H1 (cell line): ENCODE measurements at regions not wholly inside any gene's neighbourhood (a gene's known extent, or its start where the extent isn't known, plus 50 kb on each side); places are given as distances from the start of the nearest gene placed in this dataset.

ENCODE experiments used
- CTCF ChIA-PET: fragments of 300-600 bp; sonication (Branson Sonifier 250); formaldehyde crosslinking; loops from one replicate; lab custom pipeline; 2021; ENCODE audit not compliant: partially characterized antibody; lab: Charles Lee
- POLR2A ChIA-PET: fragments of 300-600 bp; sonication (Branson Sonifier 250); formaldehyde crosslinking; loops from one replicate; lab custom pipeline; 2021; ENCODE audit warnings: inconsistent platforms; ENCODE audit not compliant: partially characterized antibody; lab: Charles Lee
- DNase-seq, 2 experiments: peaks; one replicate each; pipeline versions ENCODE4 v3.0.0 to v3.0.0-alpha.2; 2010 to 2022; ENCODE audit warnings: low spot score in 2 of 2, low read depth in 1 of 2, mixed read lengths in 1 of 2
- FAIRE-seq: peaks from 2 replicates; lab custom pipeline; 2011; peaks lifted over from hg19 to GRCh38; lab: Jason Lieb, UNC
- H2AFZ ChIP-seq: 2 replicates; pipeline ENCODE4 v1.8.1; 2012; ENCODE audit warnings: low read length, inconsistent platforms
- H2AK5ac ChIP-seq: 2 replicates; pipeline ENCODE4 v1.6.1; 2013; ENCODE audit warnings: low read depth, low read length
- H2BK120ac ChIP-seq: replicated peaks from 2 replicates; pipeline ENCODE3; 2013; ENCODE audit warnings: low read depth, low read length, inconsistent platforms
- H2BK12ac ChIP-seq: 2 replicates; pipeline ENCODE4 v1.6.1; 2013; ENCODE audit warnings: low read depth, low read length
- H2BK15ac ChIP-seq: 2 replicates; pipeline ENCODE4 v1.6.1; 2013; ENCODE audit warnings: low read length
- H2BK20ac ChIP-seq: 2 replicates; pipeline ENCODE4 v1.6.1; 2013; ENCODE audit warnings: low read length
- H2BK5ac ChIP-seq: 2 replicates; pipeline ENCODE4 v1.6.1; 2013; ENCODE audit warnings: low read depth, low read length
- H3K14ac ChIP-seq: 2 replicates; pipeline ENCODE4 v1.6.1; 2013; ENCODE audit warnings: inconsistent platforms; ENCODE audit not compliant: insufficient read length
- H3K18ac ChIP-seq: 2 replicates; pipeline ENCODE4 v1.6.1; 2013; ENCODE audit warnings: low read length; ENCODE audit errors: extremely low read depth
- H3K23ac ChIP-seq: 2 replicates; pipeline ENCODE4 v1.6.1; 2013; ENCODE audit warnings: inconsistent platforms; ENCODE audit not compliant: insufficient read length
- H3K23me2 ChIP-seq: 2 replicates; pipeline ENCODE4 v1.6.1; 2013; ENCODE audit warnings: low read depth, low read length
- H3K27ac ChIP-seq: 2 replicates; pipeline ENCODE4 v1.6.1; 2011; ENCODE audit warnings: low read depth, low read length, inconsistent platforms
- H3K27me3 ChIP-seq, 4 experiments: replicated peaks in 1 of 4; 1 replicate in 1 of 4; 2 replicates in 3 of 4; pipeline versions ENCODE4 v1.6.1 to v1.8.1; 2011 to 2013; ENCODE audit warnings: low read length in 3 of 4, mild to moderate bottlenecking in 3 of 4, inconsistent platforms in 2 of 4, mixed read lengths in 2 of 4, moderate library complexity in 1 of 4; ENCODE audit not compliant: control insufficient read depth in 3 of 4, insufficient read depth in 3 of 4; ENCODE audit errors: extremely low read depth in 1 of 4
- H3K36me3 ChIP-seq, 4 experiments: 2 replicates each; pipeline versions ENCODE4 v1.6.1 to v1.8.1; 2011 to 2013; ENCODE audit warnings: mild to moderate bottlenecking in 4 of 4, low read length in 3 of 4, moderate library complexity in 2 of 4, control low read depth in 1 of 4, inconsistent platforms in 1 of 4; ENCODE audit not compliant: insufficient read depth in 4 of 4, control insufficient read depth in 2 of 4
- H3K4ac ChIP-seq: replicated peaks from 2 replicates; pipeline ENCODE3; 2013; ENCODE audit warnings: low read length, low read depth, mixed read lengths, inconsistent platforms; ENCODE audit not compliant: insufficient read length
- H3K4me1 ChIP-seq, 4 experiments: replicated peaks in 1 of 4; 1 replicate in 1 of 4; 2 replicates in 3 of 4; pipeline versions ENCODE4 v1.6.1 to v1.8.1; 2011 to 2013; ENCODE audit warnings: low read length in 3 of 4, inconsistent platforms in 2 of 4, mixed read lengths in 1 of 4; ENCODE audit not compliant: insufficient read depth in 4 of 4, control insufficient read depth in 3 of 4
- H3K4me2 ChIP-seq, 2 experiments: 2 replicates each; pipeline versions ENCODE4 v1.6.1 to v1.8.1; 2011 to 2013; ENCODE audit warnings: low read depth in 2 of 2, low read length in 2 of 2, control low read depth in 1 of 2, inconsistent platforms in 1 of 2, mild to moderate bottlenecking in 1 of 2; ENCODE audit not compliant: insufficient read depth in 1 of 2
- H3K4me3 ChIP-seq, 4 experiments: fragments of 200-600, 300-600 bp in 1 of 4; sonication (generic), shearing (Covaris generic), sonication (Bioruptor Twin) in 1 of 4; 2 replicates each; pipeline versions ENCODE4 v1.5.1 to v1.8.1; 2011 to 2016; ENCODE audit warnings: low read length in 4 of 4, low read depth in 3 of 4, control low read depth in 2 of 4, inconsistent platforms in 2 of 4, mild to moderate bottlenecking in 2 of 4, mixed read lengths in 1 of 4, moderate library complexity in 1 of 4; ENCODE audit not compliant: insufficient read depth in 2 of 4; ENCODE audit errors: extremely low read depth in 1 of 4
- H3K56ac ChIP-seq: replicated peaks from 2 replicates; pipeline ENCODE3; 2013; ENCODE audit warnings: low read depth, mild to moderate bottlenecking, mixed read lengths, low read length, inconsistent platforms; ENCODE audit not compliant: insufficient read length
- H3K79me1 ChIP-seq: 2 replicates; pipeline ENCODE4 v1.6.1; 2013; ENCODE audit warnings: low read depth, low read length, control low read depth
- H3K79me2 ChIP-seq, 2 experiments: 2 replicates each; pipeline versions ENCODE4 v1.6.1 to v1.8.1; 2012 to 2013; ENCODE audit warnings: low read length in 2 of 2, mild to moderate bottlenecking in 2 of 2, inconsistent platforms in 1 of 2; ENCODE audit not compliant: insufficient read depth in 2 of 2, control insufficient read depth in 1 of 2
- H3K9ac ChIP-seq, 4 experiments: replicated peaks in 1 of 4; 1 replicate in 1 of 4; 2 replicates in 3 of 4; pipeline versions ENCODE4 v1.6.1 to v1.8.1; 2011 to 2013; ENCODE audit warnings: low read depth in 3 of 4, low read length in 3 of 4, control low read depth in 2 of 4, mild to moderate bottlenecking in 2 of 4, moderate library complexity in 2 of 4, inconsistent platforms in 1 of 4; ENCODE audit errors: extremely low read depth in 1 of 4
- H3K9me3 ChIP-seq, 2 experiments: 2 replicates each; pipeline versions ENCODE4 v1.6.1 to v1.8.1; 2012 to 2013; ENCODE audit warnings: mild to moderate bottlenecking in 2 of 2, moderate library complexity in 2 of 2, control low read depth in 1 of 2, inconsistent platforms in 1 of 2, low read depth in 1 of 2, low read length in 1 of 2, mixed read lengths in 1 of 2; ENCODE audit not compliant: insufficient read depth in 2 of 2
- H4K20me1 ChIP-seq, 2 experiments: replicated peaks in 1 of 2; 2 replicates each; pipeline versions ENCODE3 to v1.8.1; 2011 to 2013; ENCODE audit warnings: inconsistent platforms in 2 of 2, low read length in 2 of 2, mild to moderate bottlenecking in 1 of 2; ENCODE audit not compliant: insufficient read depth in 2 of 2, control insufficient read depth in 1 of 2
- H4K5ac ChIP-seq: 2 replicates; pipeline ENCODE4 v1.6.1; 2013; ENCODE audit warnings: low read length, low read depth, mixed read lengths, inconsistent platforms; ENCODE audit not compliant: insufficient read length
- H4K8ac ChIP-seq: 2 replicates; pipeline ENCODE4 v1.8.0; 2013; ENCODE audit warnings: mild to moderate bottlenecking, moderate library complexity, low read length, inconsistent platforms; ENCODE audit not compliant: insufficient read depth; ENCODE audit errors: extremely low read depth
- H4K91ac ChIP-seq: replicated peaks from 2 replicates; pipeline ENCODE3; 2013; ENCODE audit warnings: low read length, mixed read lengths, inconsistent platforms; ENCODE audit not compliant: insufficient read length
- CHD1 ChIP-seq: IDR thresholded peaks from 2 replicates; pipeline ENCODE4 v1.6.1; 2012; ENCODE audit warnings: low read depth, low read length, improper control_type of control experiment
- WGBS, 2 experiments: shearing (Covaris generic) in 1 of 2; methylation state at CpG; one replicate each; pipeline versions ENCODE4 v1.1.6 to v1.1.7; 2013 to 2015; ENCODE audit warnings: low lambda C conversion rate in 2 of 2, mixed read lengths in 2 of 2, inconsistent platforms in 1 of 2, low coverage in 1 of 2, missing lambda C conversion rate in 1 of 2; ENCODE audit not compliant: insufficient replicate concordance in 2 of 2, insufficient coverage in 1 of 2, insufficient read length in 1 of 2; ENCODE audit errors: extremely low coverage in 1 of 2, missing lambda C conversion rate in 1 of 2; 5-methylcytosine and 5-hydroxymethylcytosine counted together
- TF ChIP-seq, protein P1 (sequence below): IDR thresholded peaks from 2 replicates; pipeline ENCODE4 v1.6.1; 2012; ENCODE audit warnings: inconsistent platforms

DNA sequence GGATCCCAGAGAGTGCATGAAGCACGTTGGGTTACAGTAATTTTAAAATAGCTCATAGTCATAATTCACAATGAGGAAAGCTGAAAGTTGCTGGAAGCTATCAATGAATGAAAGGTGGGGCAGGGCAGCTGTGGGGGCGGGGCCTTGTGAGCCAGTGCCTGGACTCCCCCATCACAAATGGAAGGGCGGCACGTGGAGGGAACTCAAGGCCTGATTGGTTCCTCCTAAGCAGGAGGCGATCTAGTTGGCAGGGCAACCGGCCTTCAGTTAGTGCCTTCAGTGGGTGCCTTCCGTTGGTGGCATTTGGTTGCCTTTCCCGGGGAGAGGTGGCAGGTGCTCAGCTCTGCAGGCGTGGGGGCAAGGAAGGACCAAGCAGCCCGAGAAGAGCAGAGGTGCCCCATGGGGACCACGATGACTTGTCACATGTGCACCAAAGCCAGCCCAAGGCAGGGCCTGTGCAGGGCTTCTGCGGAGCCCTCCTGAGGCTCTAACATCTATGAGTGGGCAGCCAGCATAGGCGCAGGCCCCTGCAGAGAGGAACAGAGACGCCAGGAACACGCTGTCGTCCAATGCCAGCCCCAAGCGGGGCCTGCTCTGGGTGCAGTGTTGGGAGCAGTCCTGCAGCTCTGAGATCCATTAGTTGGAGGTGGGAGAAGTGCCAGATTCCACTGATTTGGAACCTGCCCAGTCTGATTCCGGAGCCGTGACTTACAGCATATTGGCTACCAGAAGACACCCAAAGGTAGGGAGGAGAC lies 59.8 kb upstream of the PDSS1 start:
- H3K23ac ChIP-seq: no peak overlapping the region
- H4K8ac ChIP-seq: no peak overlapping the region
- no peaks in the 10 kb centered on the region for H4K20me1 ChIP-seq
- H2BK5ac ChIP-seq: no peak overlapping the region
- no peak overlapping the region for H3K4me3 ChIP-seq
- H3K4ac ChIP-seq: no peak overlapping the region
- WGBS, 2 experiments: 88% methylated on average over 19 of the region's 19 CpGs; no CpG with 5 or more reads in 1 of the 2 experiments
- H3K79me2 ChIP-seq: no peaks in the 10 kb centered on the region
- peaks cover 0 to 2% (median 0%) of the 10 kb centered on the region in 4 experiments; a peak in 1 of 7 replicates for H3K4me1 ChIP-seq
- H2AFZ ChIP-seq: 0 out of 2 replicates have a peak overlapping the region, but pooled peaks have one; percentile 32
- H4K5ac ChIP-seq: no peak overlapping the region
- H3K79me1 ChIP-seq: no peaks in the 10 kb centered on the region
- no peak overlapping the region for H3K56ac ChIP-seq
- TF ChIP-seq CHD1: no peak
- TF ChIP-seq, protein P1, sequence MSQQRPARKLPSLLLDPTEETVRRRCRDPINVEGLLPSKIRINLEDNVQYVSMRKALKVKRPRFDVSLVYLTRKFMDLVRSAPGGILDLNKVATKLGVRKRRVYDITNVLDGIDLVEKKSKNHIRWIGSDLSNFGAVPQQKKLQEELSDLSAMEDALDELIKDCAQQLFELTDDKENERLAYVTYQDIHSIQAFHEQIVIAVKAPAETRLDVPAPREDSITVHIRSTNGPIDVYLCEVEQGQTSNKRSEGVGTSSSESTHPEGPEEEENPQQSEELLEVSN: 0 out of 2 replicates have a peak, but pooled peaks have one; percentile 14
- H2BK120ac ChIP-seq: no peak overlapping the region
- H4K91ac ChIP-seq: no peak overlapping the region
- ChIA-PET CTCF (interaction anchor here (1.3 to 2.3 kb wide), 2 partner anchors 10 to 82 kb away, joined by 3 to 8 read pairs; no protein-coding TSS in a partner anchor), POLR2A (no interaction called here)
- no peak for FAIRE-seq
- H3K23me2 ChIP-seq: no peaks in the 10 kb centered on the region
- H3K9me3 ChIP-seq: no peaks in the 10 kb centered on the region
- H2BK20ac ChIP-seq: no peak overlapping the region
- H3K4me2 ChIP-seq: no peak overlapping the region
- H2BK15ac ChIP-seq: no peak overlapping the region
- no peak for DNase-seq
- H3K36me3 ChIP-seq: no peaks in the 10 kb centered on the region
- no peak overlapping the region for H3K27ac ChIP-seq
- no peak overlapping the region for H3K9ac ChIP-seq
- H3K14ac ChIP-seq: no peak overlapping the region
- no peaks in the 10 kb centered on the region for H3K27me3 ChIP-seq
- no peak overlapping the region for H3K18ac ChIP-seq
- H2AK5ac ChIP-seq: no peak overlapping the region
- no peak overlapping the region for H2BK12ac ChIP-seq
